ENCODE measurements at regions not wholly inside any gene's neighbourhood (a gene's known extent, or its start where the extent isn't known, plus 50 kb on each side); places are given as distances from the start of the nearest gene placed in this dataset.
A peak's percentile ranks its signal among the peaks of the same experiment; 100 is the strongest.

GRCh38 chr9:82273121-82273520, 284.5 kb downstream of the SPATA31D1 start:
- no peak overlapping the region for H3K9ac ChIP-seq (ENCODE audit: insufficient read depth, low read length, poor library complexity, severe bottlenecking)
- Mint-ChIP-seq H3K27ac (peak overlapping the region in 2 of 7 donors; percentile 30 to 43), H3K36me3 (no peaks in the 10 kb centered on the region), H3K4me1 (peaks cover 18% of the 10 kb centered on the region), H3K4me3 (no peak overlapping the region), H3K27me3 (ENCODE audit: low read depth in 3 of 3) (peaks cover 0 to 2% (median 0%) of the 10 kb centered on the region in 3 donors), H3K9me3 (peaks cover 0 to 2% (median 0%) of the 10 kb centered on the region in 7 donors)
- peaks cover 7 to 8% of the 10 kb centered on the region in 2 donors for H3K4me1 ChIP-seq (ENCODE audit: control insufficient read depth in 1 of 2, insufficient read depth in 2 of 2, low read length in 2 of 2)
- intact Hi-C loops (cut with micrococcal nuclease): no loop called here
- H3K36me3 ChIP-seq (replicated peaks in 1 of 2; ENCODE audit: control insufficient read depth in 1 of 2, insufficient read depth in 2 of 2, low read length in 2 of 2): no peaks in the 10 kb centered on the region
- no peak overlapping the region for H3K27ac ChIP-seq (ENCODE audit: low read depth in 1 of 2, low read length in 2 of 2)
- H3K79me2 ChIP-seq (ENCODE audit: insufficient read depth, low read length): no peaks in the 10 kb centered on the region
- H3K4me2 ChIP-seq (replicated peaks; ENCODE audit: extremely low read depth, low read length, poor library complexity, severe bottlenecking): no peak overlapping the region
- H2AFZ ChIP-seq (ENCODE audit: insufficient read depth, low read depth, low read length, poor library complexity, severe bottlenecking): no peak overlapping the region
- H3K9me3 ChIP-seq (replicated peaks in 1 of 2; ENCODE audit: control insufficient read depth in 1 of 2, insufficient read depth in 1 of 2, low read length in 2 of 2): no peaks in the 10 kb centered on the region
- DNase-seq: no peak
- TF ChIP-seq CTCF (IDR thresholded peaks at IDR 0.05): no peak
- no CpG with 5 or more reads among the region's 1 CpG for WGBS (ENCODE audit: insufficient coverage)
- no peak overlapping the region for H3K4me3 ChIP-seq (replicated peaks in 1 of 3; ENCODE audit: low read depth in 2 of 3, low read length in 3 of 3)
- no peaks in the 10 kb centered on the region for H3K27me3 ChIP-seq (ENCODE audit: control insufficient read depth in 2 of 2, insufficient read depth in 2 of 2, low read length in 2 of 2)
- H4K20me1 ChIP-seq (ENCODE audit: insufficient read depth, low read length): no peaks in the 10 kb centered on the region

- H3K4me2 ChIP-seq (replicated peaks; ENCODE audit: extremely low read depth, low read length, poor library complexity, severe bottlenecking): no peak overlapping the region
- H4K20me1 ChIP-seq (ENCODE audit: insufficient read depth, low read length): no peaks in the 10 kb centered on the region
- WGBS (ENCODE audit: insufficient coverage): 97% methylated on average over 3 of the region's 6 CpGs
- H3K36me3 ChIP-seq (replicated peaks in 1 of 2; ENCODE audit: control insufficient read depth in 1 of 2, insufficient read depth in 2 of 2, low read length in 2 of 2): no peaks in the 10 kb centered on the region
- H3K4me3 Mint-ChIP-seq: no peak overlapping the region
- H3K36me3 Mint-ChIP-seq: no peaks in the 10 kb centered on the region
- intact Hi-C loops (cut with micrococcal nuclease): no loop called here
- peaks cover 0 to 2% (median 0%) of the 10 kb centered on the region in 7 donors for H3K9me3 Mint-ChIP-seq
- peaks cover 0 to 2% (median 0%) of the 10 kb centered on the region in 3 donors for H3K27me3 Mint-ChIP-seq (ENCODE audit: low read depth in 3 of 3)
- H2AFZ ChIP-seq (ENCODE audit: insufficient read depth, low read depth, low read length, poor library complexity, severe bottlenecking): no peak overlapping the region
- no peaks in the 10 kb centered on the region for H3K27me3 ChIP-seq (ENCODE audit: control insufficient read depth in 2 of 2, insufficient read depth in 2 of 2, low read length in 2 of 2)
- H3K4me1 ChIP-seq (ENCODE audit: control insufficient read depth in 1 of 2, insufficient read depth in 2 of 2, low read length in 2 of 2): peaks cover under 1 to 6% of the 10 kb centered on the region in 2 donors
- H3K9me3 ChIP-seq (replicated peaks in 1 of 2; ENCODE audit: control insufficient read depth in 1 of 2, insufficient read depth in 1 of 2, low read length in 2 of 2): no peaks in the 10 kb centered on the region
- H3K27ac ChIP-seq (ENCODE audit: low read depth in 1 of 2, low read length in 2 of 2): no peak overlapping the region
- no peak for TF ChIP-seq CTCF (IDR thresholded peaks at IDR 0.05)
- no peak overlapping the region for H3K4me3 ChIP-seq (replicated peaks in 1 of 3; ENCODE audit: low read depth in 2 of 3, low read length in 3 of 3)
- H3K9ac ChIP-seq (ENCODE audit: insufficient read depth, low read length, poor library complexity, severe bottlenecking): no peak overlapping the region
- peaks cover 12% of the 10 kb centered on the region for H3K4me1 Mint-ChIP-seq
- H3K79me2 ChIP-seq (ENCODE audit: insufficient read depth, low read length): no peaks in the 10 kb centered on the region
- DNase-seq: no peak
- no peak overlapping the region for H3K27ac Mint-ChIP-seq
Observed at GRCh38 chr9:82275258-82275927, 286.8 kb downstream of the SPATA31D1 start.

All from CD14-positive monocyte (primary cell).